Right atrium auricular region (tissue), 2 donors: ENCODE measurements at regions not wholly inside any gene's neighbourhood (a gene's known extent, or its start where the extent isn't known, plus 50 kb on each side); places are given as distances from the start of the nearest gene placed in this dataset.
"Not testable (repeated sequence)": the region's sequence is repeated elsewhere in the genome, so short reads cannot be mapped to it uniquely, and the experiment has no call there.

Experiments used
- DNase-seq: peaks from one replicate; pipeline ENCODE4 v3.0.0-alpha.2; 2019; ENCODE audit warnings: low spot score
- H3K27ac ChIP-seq, 2 donors: fragments of 200-600 bp; sonication (generic); 1 replicate in 1 of 2; 2 replicates in 1 of 2; pipeline ENCODE4 v1.5.1; 2016 to 2019
- H3K27me3 ChIP-seq, 2 donors: fragments of 200-600 bp; sonication (generic); one replicate each; pipeline versions ENCODE4 v1.5.1 to v1.6.0; 2017 to 2019
- H3K36me3 ChIP-seq: fragments of 200-600 bp; sonication (generic); one replicate; pipeline ENCODE4 v1.5.1; 2016
- H3K4me1 ChIP-seq, 2 donors: fragments of 200-600 bp; sonication (generic); one replicate each; pipeline versions ENCODE4 v1.5.1 to v1.6.0; 2017 to 2019
- H3K4me3 ChIP-seq, 2 donors: fragments of 200-600 bp; sonication (generic); 1 replicate in 1 of 2; 2 replicates in 1 of 2; pipeline ENCODE4 v1.5.1; 2017 to 2019; ENCODE audit warnings: mild to moderate bottlenecking in 1 of 2, moderate library complexity in 1 of 2
- H3K9me3 ChIP-seq, 2 donors: fragments of 200-600 bp; sonication (generic); one replicate each; pipeline ENCODE4 v1.5.1; 2019
- TF ChIP-seq, protein P1 (sequence below), 2 donors: fragments of 200-600 bp; sonication (generic); IDR thresholded peaks; one replicate each; pipeline ENCODE4 v1.5.1; 2019; ENCODE audit warnings: antibody characterized with exemption in 2 of 2

DNA sequence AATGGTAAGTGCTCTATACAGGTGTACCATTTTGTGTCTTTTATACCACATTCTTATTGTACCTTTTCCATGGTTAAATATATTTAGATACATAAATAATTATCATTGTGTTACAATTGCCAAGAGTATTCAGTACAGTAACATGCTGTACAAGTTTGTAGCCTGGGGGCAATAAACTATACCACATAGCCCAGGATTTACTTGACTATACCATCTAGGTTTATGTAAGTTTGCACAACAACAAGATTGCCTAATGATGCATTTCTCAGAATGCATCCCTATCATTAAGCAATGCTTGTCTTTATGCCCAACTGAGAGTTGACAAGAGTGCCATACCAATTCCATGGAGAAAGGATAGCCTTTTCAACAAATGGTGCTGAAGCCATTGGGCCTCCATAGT lies 136.7 kb upstream of the PJA2 start:
- no peak for DNase-seq
- Histone ChIP-seq H3K27me3 (no peaks in the 10 kb centered on the region), H3K4me3 (no peak overlapping the region), H3K9me3 (no peaks in the 10 kb centered on the region), H3K27ac (no peak overlapping the region), H3K4me1 (no peaks in the 10 kb centered on the region), H3K36me3 (no peaks in the 10 kb centered on the region)
- TF ChIP-seq, protein P1, sequence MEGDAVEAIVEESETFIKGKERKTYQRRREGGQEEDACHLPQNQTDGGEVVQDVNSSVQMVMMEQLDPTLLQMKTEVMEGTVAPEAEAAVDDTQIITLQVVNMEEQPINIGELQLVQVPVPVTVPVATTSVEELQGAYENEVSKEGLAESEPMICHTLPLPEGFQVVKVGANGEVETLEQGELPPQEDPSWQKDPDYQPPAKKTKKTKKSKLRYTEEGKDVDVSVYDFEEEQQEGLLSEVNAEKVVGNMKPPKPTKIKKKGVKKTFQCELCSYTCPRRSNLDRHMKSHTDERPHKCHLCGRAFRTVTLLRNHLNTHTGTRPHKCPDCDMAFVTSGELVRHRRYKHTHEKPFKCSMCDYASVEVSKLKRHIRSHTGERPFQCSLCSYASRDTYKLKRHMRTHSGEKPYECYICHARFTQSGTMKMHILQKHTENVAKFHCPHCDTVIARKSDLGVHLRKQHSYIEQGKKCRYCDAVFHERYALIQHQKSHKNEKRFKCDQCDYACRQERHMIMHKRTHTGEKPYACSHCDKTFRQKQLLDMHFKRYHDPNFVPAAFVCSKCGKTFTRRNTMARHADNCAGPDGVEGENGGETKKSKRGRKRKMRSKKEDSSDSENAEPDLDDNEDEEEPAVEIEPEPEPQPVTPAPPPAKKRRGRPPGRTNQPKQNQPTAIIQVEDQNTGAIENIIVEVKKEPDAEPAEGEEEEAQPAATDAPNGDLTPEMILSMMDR (IDR thresholded peaks at IDR 0.05) = no peak

DNA sequence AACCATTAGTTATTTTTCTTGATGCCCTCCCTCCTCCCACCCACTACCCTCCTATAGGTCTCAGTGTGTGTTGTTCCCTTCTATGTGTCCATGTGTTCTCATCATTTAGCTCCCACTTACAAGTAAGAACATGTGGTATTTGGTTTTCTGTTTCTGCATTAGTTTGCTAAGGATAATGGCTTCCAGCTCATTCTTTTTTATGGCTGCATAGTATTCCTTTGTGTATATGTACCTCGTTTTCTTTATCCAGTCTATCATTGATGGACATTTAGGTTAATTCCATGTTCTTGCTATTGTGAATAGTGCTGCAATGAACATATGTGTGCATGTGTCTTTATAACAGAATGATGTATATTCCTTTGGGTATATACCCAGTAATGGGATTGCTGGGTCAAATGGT lies 135.1 kb upstream of the PJA2 start:
- H3K9me3 ChIP-seq, H3K4me3 ChIP-seq, H3K4me1 ChIP-seq, DNase-seq, H3K27me3 ChIP-seq, H3K36me3 ChIP-seq, H3K27ac ChIP-seq: not testable (repeated sequence)

DNA sequence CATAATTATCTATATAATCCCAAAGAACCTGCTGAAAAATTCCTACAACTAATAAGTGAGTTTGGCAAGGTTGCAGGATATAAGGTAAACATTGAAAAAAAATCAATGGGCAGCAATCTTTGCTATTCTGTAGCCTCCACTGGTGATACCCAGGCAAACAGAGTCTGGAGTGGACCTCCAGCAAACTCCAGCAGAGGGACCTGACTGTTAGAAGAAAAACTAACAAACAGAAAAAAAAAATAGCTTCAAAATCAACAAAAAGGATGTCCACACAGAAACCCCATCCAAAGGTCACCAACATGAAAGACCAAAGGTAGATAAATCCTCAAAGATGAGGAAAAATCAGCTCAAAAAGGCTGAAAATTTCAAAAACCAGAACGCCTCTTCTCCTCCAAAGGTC lies 128.9 kb upstream of the PJA2 start:
- DNase-seq, H3K4me3 ChIP-seq, H3K36me3 ChIP-seq, H3K9me3 ChIP-seq, H3K4me1 ChIP-seq, H3K27ac ChIP-seq, H3K27me3 ChIP-seq: not testable (repeated sequence)

DNA sequence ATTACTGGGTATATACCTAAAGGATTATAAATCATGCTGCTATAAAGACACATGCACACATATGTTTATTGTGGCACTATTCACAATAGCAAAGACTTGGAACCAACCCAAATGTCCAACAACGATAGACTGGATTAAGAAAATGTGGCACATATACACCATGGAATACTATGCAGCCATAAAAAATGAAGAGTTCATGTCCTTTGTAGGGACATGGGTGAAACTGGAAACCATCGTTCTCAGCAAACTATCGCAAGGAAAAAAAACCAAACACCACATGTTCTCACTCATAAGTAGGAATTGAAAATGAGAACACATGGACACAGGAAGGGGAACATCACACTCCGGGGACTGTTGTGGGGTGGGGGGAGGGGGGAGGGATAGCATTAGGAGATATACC lies 125.3 kb upstream of the PJA2 start:
- not testable (repeated sequence) for H3K4me3 ChIP-seq, H3K9me3 ChIP-seq, H3K27ac ChIP-seq, H3K36me3 ChIP-seq, H3K27me3 ChIP-seq, H3K4me1 ChIP-seq, DNase-seq

DNA sequence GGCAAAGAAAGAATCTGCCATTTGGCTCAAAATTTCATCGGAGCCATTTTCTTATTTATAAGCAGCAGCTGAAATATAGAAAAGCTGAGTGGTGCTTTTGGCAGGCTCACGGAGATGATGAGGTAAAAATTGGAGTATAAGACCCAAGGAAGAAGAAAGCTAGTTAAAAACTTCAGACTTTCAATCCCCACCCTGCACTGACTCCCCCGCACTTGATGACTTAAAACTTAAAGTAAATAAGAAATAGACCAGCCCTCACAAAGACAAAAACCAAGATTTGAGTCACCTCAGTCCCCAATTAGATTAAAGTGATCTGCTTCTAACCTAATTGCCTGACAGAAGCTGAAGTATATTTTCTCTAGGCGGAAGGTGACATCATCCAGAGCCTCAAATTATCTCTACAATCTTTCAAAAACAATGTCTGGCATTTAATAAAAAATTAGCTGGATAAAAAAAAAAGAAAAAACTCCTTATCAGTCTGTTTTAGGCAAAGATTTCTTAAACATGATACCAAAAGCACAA lies 124.0 kb upstream of the PJA2 start:
- Histone ChIP-seq H3K4me1 (no peaks in the 10 kb centered on the region), H3K27ac (no peak overlapping the region), H3K36me3 (no peaks in the 10 kb centered on the region), H3K27me3 (no peaks in the 10 kb centered on the region), H3K4me3 (no peak overlapping the region), H3K9me3 (no peaks in the 10 kb centered on the region)
- TF ChIP-seq, protein P1 (IDR thresholded peaks at IDR 0.05) = no peak
- DNase-seq = no peak

DNA sequence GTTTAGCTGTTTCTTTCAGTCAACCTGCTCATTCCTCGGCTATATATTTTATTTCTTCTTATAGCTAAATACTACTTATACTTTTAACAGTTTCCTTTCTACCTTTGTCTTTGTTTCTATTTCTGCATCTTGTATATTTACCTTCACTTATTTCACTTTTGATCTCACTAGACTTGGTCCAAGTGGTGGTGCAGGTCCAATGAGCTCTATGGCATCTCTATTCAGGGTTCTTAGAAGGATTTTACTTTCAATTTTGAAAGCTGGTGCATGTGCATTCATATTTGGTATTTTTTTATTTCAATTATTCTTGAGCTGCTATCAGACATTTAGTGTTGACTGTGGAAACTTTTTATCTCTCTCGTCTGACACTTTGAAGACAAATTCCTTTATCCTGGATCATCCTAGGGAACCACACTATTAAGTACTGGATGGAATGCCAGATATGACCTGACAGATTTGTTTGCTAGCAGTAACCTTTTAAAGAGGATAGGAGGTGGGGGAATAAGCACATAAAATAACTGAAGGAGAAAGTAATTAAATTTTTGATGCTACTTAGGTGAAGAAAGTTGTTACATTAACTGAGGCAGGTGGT lies 123.1 kb upstream of the PJA2 start:
- no peak overlapping the region for H3K27ac ChIP-seq
- DNase-seq = no peak
- H3K9me3 ChIP-seq = no peaks in the 10 kb centered on the region
- no peaks in the 10 kb centered on the region for H3K36me3 ChIP-seq
- H3K4me1 ChIP-seq = no peaks in the 10 kb centered on the region
- no peak overlapping the region for H3K4me3 ChIP-seq
- H3K27me3 ChIP-seq = no peaks in the 10 kb centered on the region
- TF ChIP-seq, protein P1 (IDR thresholded peaks at IDR 0.05) = no peak

DNA sequence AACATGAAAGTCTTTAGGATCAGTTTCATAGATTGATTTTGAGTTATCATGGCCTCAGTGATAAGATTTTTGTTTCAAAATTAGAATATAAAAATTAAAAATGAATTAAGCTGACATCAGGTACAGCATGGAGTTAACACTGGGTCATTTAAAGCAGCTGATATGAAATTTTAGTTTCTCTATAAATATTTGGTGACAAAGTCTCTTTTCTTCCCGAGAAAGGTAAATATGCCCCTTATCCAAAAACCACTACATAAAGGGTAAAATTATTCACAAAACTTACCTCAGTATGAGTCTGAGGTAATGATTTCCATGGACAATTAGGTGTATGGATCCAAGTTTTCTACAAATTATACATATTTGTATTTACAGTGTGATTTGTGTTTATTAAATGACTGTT lies 121.5 kb upstream of the PJA2 start:
- Histone ChIP-seq H3K4me1 (no peaks in the 10 kb centered on the region), H3K27me3 (no peaks in the 10 kb centered on the region), H3K9me3 (no peaks in the 10 kb centered on the region), H3K4me3 (no peak overlapping the region), H3K36me3 (no peaks in the 10 kb centered on the region), H3K27ac (no peak overlapping the region)
- no peak for DNase-seq
- TF ChIP-seq, protein P1 (IDR thresholded peaks at IDR 0.05) = no peak
